Panc1 (cell line): ENCODE measurements at regions not wholly inside any gene's neighbourhood (a gene's known extent, or its start where the extent isn't known, plus 50 kb on each side); places are given as distances from the start of the nearest gene placed in this dataset.

Experiments
- ATAC-seq: fragments of 200-7000 bp; cut with Tn5 transposase; 2 replicates; pipeline ENCODE4 v1.9.1; 2020; ENCODE audit warnings: mild to moderate bottlenecking, moderate library complexity
- BruUV-seq: library from RNA; stranded (reverse); fragments of 400-500 nt; replicated peaks from 2 replicates; lab custom pipeline; 2021; lab: Mats Ljungman, UMichigan
- CTCF ChIA-PET: fragments of 300-600 bp; sonication (Branson Sonifier 250); formaldehyde crosslinking; loops from one replicate; lab custom pipeline; 2022; ENCODE audit warnings: antibody characterized with exemption; lab: Charles Lee
- POLR2A ChIA-PET: fragments of 300-600 bp; sonication (Branson Sonifier 250); formaldehyde crosslinking; loops from one replicate; lab custom pipeline; 2022; ENCODE audit warnings: antibody characterized with exemption; lab: Charles Lee
- DNase-seq: peaks from one replicate; pipeline ENCODE4 v3.0.0-alpha.2; 2010; ENCODE audit warnings: low read depth, low spot score
- H3K27ac ChIP-seq: 2 replicates; pipeline ENCODE4 v1.5.1; 2011; ENCODE audit warnings: mild to moderate bottlenecking, low read length, inconsistent platforms
- H3K27me3 ChIP-seq: fragments of 200-500 bp; sonication (Bioruptor generic); 2 replicates; pipeline ENCODE4 v1.6.0; 2014; ENCODE audit warnings: low read length, inconsistent platforms; ENCODE audit not compliant: control insufficient read depth, insufficient read depth
- H3K36me3 ChIP-seq: fragments of 200-500 bp; sonication (Bioruptor generic); 2 replicates; pipeline ENCODE4 v1.5.1; 2014; ENCODE audit warnings: inconsistent platforms, mild to moderate bottlenecking, low read length, moderate library complexity; ENCODE audit not compliant: control insufficient read depth, insufficient read depth
- H3K4me1 ChIP-seq: 2 replicates; pipeline ENCODE4 v1.5.1; 2011; ENCODE audit warnings: inconsistent platforms, mild to moderate bottlenecking, low read length, moderate library complexity; ENCODE audit not compliant: control insufficient read depth, insufficient read depth
- H3K4me3 ChIP-seq, 2 experiments: 2 replicates each; pipeline ENCODE4 v1.5.1; 2011 to 2012; ENCODE audit warnings: low read depth in 2 of 2, low read length in 2 of 2, mild to moderate bottlenecking in 2 of 2, inconsistent platforms in 1 of 2, moderate library complexity in 1 of 2
- H3K9me3 ChIP-seq: fragments of 200-500 bp; sonication (Bioruptor generic); 2 replicates; pipeline ENCODE4 v1.5.1; 2014; ENCODE audit warnings: low read depth, mild to moderate bottlenecking, inconsistent platforms, low read length, moderate library complexity; ENCODE audit not compliant: control insufficient read depth, insufficient read depth
- POLR2AphosphoS5 ChIP-seq: IDR thresholded peaks from 2 replicates; pipeline ENCODE4 v1.6.1; 2012; ENCODE audit warnings: mild to moderate bottlenecking, low read depth, low read length, moderate library complexity
- SIN3A ChIP-seq: IDR thresholded peaks from 2 replicates; pipeline ENCODE4 v1.6.1; 2012; ENCODE audit warnings: low read depth, mild to moderate bottlenecking, low read length, moderate library complexity, borderline replicate concordance; ENCODE audit not compliant: insufficient read depth
- TCF7L2 ChIP-seq: IDR thresholded peaks from 2 replicates; pipeline ENCODE4 v1.6.1; 2011; ENCODE audit warnings: mild to moderate bottlenecking, low read depth, low read length, inconsistent platforms
- in situ Hi-C: cut with HindIII; loops from 2 replicates; pipeline ENCODE4 v1.10.0; 2016; ENCODE audit warnings: low sequenced_read_pairs, low pct_unique_long_range_greater_than_20kb
- intact Hi-C: fragments of 100-400 bp; cut with micrococcal nuclease; formaldehyde crosslinking; loops from one replicate; pipeline ENCODE4 v1.10.0; 2022; ENCODE audit not compliant: unreplicated experiment
- TF ChIP-seq, protein P1 (sequence below): fragments of 450-650 bp; IDR thresholded peaks from 2 replicates; pipeline ENCODE4 v1.5.1; 2017; ENCODE audit warnings: mild to moderate bottlenecking
- TF ChIP-seq, protein P2 (sequence below), 2 experiments: IDR thresholded peaks; 2 replicates each; pipeline ENCODE4 v1.6.1; 2011 to 2012; ENCODE audit warnings: low read depth in 2 of 2, control low read depth in 1 of 2, low read length in 1 of 2, mild to moderate bottlenecking in 1 of 2, moderate library complexity in 1 of 2; ENCODE audit not compliant: insufficient read depth in 1 of 2

- POLR2A ChIA-PET = no interaction called here
- intact Hi-C loops (no loop called here), in situ Hi-C loops (no loop called here)
- Histone ChIP-seq H3K27me3 (no peaks in the 10 kb centered on the region), H3K4me3 (no peak overlapping the region), H3K9me3 (no peaks in the 10 kb centered on the region; the same call in 1 of the 2 replicates), H3K36me3 (no peaks in the 10 kb centered on the region), H3K27ac (no peak overlapping the region), H3K4me1 (no peaks in the 10 kb centered on the region; the same call in none of the 2 replicates)
- ATAC-seq (no peak), DNase-seq (no peak)
- CTCF ChIA-PET = no interaction called here
- TF ChIP-seq TCF7L2 (no peak), SIN3A (no peak), POLR2AphosphoS5 (no peak)
- TF ChIP-seq, protein P1, sequence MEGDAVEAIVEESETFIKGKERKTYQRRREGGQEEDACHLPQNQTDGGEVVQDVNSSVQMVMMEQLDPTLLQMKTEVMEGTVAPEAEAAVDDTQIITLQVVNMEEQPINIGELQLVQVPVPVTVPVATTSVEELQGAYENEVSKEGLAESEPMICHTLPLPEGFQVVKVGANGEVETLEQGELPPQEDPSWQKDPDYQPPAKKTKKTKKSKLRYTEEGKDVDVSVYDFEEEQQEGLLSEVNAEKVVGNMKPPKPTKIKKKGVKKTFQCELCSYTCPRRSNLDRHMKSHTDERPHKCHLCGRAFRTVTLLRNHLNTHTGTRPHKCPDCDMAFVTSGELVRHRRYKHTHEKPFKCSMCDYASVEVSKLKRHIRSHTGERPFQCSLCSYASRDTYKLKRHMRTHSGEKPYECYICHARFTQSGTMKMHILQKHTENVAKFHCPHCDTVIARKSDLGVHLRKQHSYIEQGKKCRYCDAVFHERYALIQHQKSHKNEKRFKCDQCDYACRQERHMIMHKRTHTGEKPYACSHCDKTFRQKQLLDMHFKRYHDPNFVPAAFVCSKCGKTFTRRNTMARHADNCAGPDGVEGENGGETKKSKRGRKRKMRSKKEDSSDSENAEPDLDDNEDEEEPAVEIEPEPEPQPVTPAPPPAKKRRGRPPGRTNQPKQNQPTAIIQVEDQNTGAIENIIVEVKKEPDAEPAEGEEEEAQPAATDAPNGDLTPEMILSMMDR = no peak
- TF ChIP-seq, protein P2, sequence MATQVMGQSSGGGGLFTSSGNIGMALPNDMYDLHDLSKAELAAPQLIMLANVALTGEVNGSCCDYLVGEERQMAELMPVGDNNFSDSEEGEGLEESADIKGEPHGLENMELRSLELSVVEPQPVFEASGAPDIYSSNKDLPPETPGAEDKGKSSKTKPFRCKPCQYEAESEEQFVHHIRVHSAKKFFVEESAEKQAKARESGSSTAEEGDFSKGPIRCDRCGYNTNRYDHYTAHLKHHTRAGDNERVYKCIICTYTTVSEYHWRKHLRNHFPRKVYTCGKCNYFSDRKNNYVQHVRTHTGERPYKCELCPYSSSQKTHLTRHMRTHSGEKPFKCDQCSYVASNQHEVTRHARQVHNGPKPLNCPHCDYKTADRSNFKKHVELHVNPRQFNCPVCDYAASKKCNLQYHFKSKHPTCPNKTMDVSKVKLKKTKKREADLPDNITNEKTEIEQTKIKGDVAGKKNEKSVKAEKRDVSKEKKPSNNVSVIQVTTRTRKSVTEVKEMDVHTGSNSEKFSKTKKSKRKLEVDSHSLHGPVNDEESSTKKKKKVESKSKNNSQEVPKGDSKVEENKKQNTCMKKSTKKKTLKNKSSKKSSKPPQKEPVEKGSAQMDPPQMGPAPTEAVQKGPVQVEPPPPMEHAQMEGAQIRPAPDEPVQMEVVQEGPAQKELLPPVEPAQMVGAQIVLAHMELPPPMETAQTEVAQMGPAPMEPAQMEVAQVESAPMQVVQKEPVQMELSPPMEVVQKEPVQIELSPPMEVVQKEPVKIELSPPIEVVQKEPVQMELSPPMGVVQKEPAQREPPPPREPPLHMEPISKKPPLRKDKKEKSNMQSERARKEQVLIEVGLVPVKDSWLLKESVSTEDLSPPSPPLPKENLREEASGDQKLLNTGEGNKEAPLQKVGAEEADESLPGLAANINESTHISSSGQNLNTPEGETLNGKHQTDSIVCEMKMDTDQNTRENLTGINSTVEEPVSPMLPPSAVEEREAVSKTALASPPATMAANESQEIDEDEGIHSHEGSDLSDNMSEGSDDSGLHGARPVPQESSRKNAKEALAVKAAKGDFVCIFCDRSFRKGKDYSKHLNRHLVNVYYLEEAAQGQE (IDR thresholded peaks at IDR 0.05; ENCODE audit: insufficient read depth in 1 of 2, low read depth in 2 of 2, low read length in 1 of 2) = no peak
- BruUV-seq = no TSS peak
These were observed 200.3 kb downstream of the FAT4 start for GRCh38 chr4:125515016-125515415.

- no TSS peak for BruUV-seq
- TF ChIP-seq TCF7L2 = no peak
- TF ChIP-seq, protein P2 (IDR thresholded peaks at IDR 0.05; ENCODE audit: insufficient read depth in 1 of 2, low read depth in 2 of 2, low read length in 1 of 2) = no peak
- TF ChIP-seq, protein P1 = no peak
- no peak for TF ChIP-seq SIN3A
- no peak for TF ChIP-seq POLR2AphosphoS5
- Histone ChIP-seq H3K27ac (no peak overlapping the region), H3K4me3 (no peak overlapping the region), H3K27me3 (no peaks in the 10 kb centered on the region), H3K4me1 (peaks cover 4% of the 10 kb centered on the region), H3K9me3 (no peaks in the 10 kb centered on the region; the same call in 1 of the 2 replicates), H3K36me3 (no peaks in the 10 kb centered on the region)
- no peak for DNase-seq
- no peak for ATAC-seq
- ChIA-PET CTCF (no interaction called here), POLR2A (no interaction called here)
- in situ Hi-C loops = no loop called here
- intact Hi-C loops = no loop called here
These were observed 203.1 kb downstream of the FAT4 start for GRCh38 chr4:125517831-125518230.
